ENCODE measurements at regions not wholly inside any gene's neighbourhood (a gene's known extent, or its start where the extent isn't known, plus 50 kb on each side); places are given as distances from the start of the nearest gene placed in this dataset.

DNA sequence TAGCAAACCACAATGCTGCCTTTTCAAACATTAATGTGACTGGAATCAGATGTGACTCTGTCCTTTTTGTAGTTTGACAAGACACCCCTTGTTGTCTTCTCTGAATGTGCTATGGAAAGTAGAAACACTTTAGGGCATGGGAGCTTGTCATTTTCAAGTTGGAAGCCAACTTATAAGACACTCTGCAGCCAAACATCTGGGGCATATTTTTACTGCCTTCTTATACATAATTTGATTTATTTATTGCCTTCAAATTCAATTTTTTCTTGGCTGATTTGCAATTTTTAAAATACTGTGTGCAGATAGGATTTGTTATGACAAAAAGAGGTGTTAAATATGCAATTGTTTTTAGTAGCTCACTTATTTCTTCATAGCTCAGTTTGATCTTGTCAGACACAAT lies 1002.0 kb upstream of the PCDH7 start:
- no peak for TF ChIP-seq POLR2AphosphoS5 (IDR thresholded peaks at IDR 0.05; ENCODE audit: low read depth, low read length)
- TF ChIP-seq REST (IDR thresholded peaks at IDR 0.05; ENCODE audit: insufficient read depth in 1 of 2, low read depth in 2 of 2, low read length in 2 of 2): no peak
- no peak for TF ChIP-seq TAF1 (IDR thresholded peaks at IDR 0.05; ENCODE audit: borderline replicate concordance, insufficient read depth, low read length)
- TF ChIP-seq SIN3A (IDR thresholded peaks at IDR 0.05; ENCODE audit: borderline replicate concordance, insufficient read depth, low read length): no peak

Data from PFSK-1 (cell line).